TTC549 (cell line): ENCODE measurements at regions not wholly inside any gene's neighbourhood (a gene's known extent, or its start where the extent isn't known, plus 50 kb on each side); places are given as distances from the start of the nearest gene placed in this dataset.
"Not testable (repeated sequence)": the region's sequence is repeated elsewhere in the genome, so short reads cannot be mapped to it uniquely, and the experiment has no call there.

Experiments
- FAIRE-seq: peaks from 2 replicates; lab custom pipeline; 2012; peaks lifted over from hg19 to GRCh38; lab: Jason Lieb, UNC

DNA sequence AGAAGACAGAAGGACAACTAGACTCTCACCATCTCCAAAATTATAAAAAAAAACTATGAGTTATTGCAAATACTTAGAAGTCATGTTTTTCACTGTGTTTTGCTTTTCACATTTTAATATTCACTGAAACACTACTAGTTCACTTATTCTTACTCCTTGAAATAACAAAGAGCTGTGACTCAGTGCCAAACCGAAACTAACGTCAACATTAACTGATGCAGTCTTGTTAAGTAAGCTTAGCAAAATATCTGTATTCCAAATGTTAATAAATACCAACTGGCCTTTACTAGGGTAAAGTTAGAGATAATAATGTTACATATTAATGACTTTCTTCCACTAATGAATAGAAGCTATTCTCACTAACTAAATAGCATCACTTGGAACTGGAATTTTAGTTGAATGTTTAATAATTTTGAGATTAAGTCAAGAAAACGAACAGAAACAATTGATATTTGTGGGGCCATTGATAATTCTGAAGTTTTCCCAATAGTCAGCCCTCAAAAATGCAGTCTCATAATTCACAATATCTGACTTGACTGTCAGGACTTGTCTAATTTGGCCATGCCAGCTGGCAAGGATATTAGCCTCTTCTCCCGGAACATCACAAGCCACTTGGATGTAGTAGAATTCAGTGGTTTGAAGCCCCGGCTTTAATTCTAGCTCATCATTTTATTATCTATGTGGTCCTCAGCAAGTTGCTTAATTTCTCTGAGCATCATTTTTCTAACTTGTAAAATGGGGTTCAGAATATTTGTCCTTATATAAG, 230.1 kb upstream of the DDI1 start:
- no peak for FAIRE-seq

DNA sequence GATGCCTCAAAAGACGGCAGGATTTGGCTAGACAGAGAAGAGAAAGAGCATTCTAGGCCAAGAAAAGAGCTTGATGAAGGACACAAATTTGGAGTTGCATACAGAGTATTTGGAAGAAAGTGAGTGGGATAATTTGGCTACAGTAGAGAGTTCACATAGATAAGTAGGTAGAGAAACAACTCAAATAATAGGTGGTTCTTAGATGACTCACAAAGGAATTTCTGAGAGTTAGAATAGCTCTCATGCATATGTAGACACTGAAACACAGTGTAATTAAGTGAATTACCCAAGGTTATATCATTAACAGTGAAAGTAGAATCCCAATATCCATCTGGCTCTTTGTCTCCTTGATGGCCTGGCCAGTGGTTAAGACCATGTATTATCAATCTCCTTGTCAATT, 228.6 kb upstream of the DDI1 start:
- no peak for FAIRE-seq

DNA sequence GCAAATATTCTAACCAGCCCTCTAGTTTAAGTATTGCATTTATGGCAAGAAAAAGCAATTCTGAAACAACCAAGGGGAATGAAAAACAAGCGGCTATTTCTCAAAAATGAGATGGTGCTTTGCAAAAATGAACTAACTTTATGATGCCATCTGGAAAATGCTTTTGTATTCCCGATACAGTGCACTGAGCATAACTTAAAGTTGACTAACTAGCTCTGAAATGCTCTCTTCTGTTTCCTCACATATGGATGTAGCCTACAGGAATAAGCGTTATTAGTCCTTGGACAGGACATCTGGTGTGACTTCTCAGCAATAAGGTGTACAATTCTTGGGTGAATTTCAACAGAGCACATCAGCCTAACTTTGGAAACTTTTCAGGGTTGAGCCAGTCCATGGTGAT, 228.2 kb upstream of the DDI1 start:
- no peak for FAIRE-seq

DNA sequence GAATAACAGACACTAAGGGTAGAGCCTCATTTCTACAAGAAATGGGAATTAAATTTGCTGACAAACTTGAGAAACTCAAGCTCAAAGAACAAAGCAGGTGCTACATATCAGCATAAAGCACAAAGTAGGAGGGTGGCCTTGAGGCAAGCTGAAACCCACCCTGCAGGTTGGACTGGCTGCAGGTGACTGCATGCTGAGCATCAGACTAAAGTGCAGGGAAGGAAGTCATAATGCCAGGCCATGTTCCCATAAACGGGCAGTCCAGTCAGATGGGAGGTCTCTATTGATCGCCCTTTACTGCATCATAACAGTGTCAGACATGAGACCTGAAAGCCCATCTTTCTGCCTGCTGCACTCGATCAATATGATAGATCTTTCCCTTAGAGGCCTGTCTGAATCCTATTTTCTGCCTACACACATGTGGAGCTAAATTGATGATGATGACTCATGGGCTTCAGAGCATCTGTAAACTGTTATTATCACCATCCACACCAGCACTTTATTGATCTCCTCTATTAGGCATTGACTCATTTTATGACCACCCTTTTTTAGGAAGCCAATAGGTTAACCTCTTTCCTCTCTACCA, 224.5 kb upstream of the DDI1 start:
- FAIRE-seq: no peak

DNA sequence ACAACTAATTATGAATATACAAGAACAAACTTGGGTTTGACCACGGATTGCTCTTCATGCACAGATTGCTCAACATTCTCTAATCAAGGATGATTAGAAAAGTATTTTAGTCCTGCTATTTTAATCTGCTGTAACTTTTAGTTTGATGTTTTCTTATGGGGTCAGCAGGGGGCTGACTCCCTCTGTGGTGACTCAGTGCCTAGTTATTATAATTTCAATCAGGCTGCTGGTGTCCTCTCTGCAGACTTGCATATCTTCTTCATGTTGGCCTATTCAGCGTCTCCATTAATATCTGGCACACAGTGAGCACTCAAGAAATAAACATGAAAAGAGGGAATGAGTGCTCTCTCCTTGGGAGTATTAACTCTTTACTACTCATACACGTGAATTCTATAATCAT, 223.8 kb upstream of the DDI1 start:
- no peak for FAIRE-seq

DNA sequence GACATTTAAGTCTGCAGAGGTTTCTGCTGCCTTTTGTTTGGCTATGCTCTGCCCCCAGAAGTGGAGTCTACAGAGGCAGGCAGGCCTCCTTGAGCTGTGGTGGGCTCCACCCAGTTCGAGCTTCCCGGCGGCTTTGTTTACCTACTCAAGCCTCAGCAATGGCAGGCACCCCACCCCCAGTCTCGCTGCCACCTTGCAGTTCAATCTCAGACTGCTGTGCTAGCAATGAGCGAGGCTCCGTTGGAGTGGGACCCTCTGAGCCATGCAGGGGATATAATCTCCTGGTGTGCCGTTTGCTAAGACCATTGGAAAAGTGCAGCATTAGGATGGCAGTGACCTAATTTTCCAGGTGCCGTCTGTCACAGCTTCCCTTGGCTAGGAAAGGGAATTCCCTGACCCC, 216.1 kb upstream of the DDI1 start:
- FAIRE-seq: not testable (repeated sequence)

DNA sequence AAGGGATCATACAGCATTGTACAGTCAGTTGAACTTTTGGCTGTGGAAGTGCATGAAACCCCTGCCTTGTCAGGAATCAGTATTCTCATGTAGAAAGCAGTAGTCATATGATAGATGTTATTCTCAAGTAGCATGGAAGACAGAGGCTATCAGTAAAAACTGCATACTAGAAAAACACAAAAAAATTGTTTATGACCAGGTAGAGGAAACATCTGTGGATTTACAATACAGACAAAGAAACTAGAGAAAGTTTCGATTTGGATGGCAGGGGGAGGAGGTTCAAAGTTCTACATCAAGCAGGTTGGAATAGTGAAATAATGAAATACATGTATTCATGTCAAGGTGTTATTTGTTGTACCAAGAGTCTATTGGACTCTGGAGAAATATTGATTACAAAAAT, 212.3 kb upstream of the DDI1 start:
- FAIRE-seq: no peak

DNA sequence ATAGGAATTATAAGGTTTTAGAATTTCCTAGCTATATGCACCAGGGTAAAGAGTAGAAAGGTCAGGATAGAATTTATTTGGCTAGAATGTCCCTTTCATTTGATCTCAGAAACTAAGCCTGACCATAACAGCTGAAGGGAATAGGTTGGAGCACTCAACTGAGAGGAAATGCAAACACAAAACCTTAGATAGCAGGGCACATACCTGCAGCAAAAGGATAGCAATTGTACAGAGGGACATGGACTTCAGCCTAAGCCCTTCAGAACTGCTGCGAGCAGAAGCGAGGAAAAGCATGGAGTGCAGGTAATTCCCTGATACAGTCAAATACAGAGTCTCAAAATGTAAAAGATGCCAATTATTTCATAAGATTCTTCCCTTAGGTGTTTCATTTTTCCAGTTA, 211.0 kb upstream of the DDI1 start:
- FAIRE-seq: no peak

DNA sequence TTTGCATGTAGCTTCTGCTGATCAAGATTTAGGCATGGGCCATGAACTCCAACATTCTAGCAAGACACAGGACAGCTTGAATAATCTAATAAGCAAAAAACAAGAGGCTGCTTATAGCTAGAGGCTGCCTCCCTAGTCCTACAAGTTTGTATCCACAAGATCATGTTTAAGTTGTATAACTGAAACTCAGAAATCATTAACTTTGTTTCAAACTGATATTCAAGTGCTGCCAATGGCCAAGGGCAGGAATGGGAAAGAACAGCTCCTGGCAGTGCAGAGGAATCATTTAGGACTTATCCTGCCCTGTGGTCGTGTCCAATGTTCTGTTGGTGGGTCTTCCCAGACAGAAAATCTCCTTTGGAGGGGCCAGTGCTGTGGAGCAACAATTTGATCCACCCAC, 209.6 kb upstream of the DDI1 start:
- FAIRE-seq: no peak

DNA sequence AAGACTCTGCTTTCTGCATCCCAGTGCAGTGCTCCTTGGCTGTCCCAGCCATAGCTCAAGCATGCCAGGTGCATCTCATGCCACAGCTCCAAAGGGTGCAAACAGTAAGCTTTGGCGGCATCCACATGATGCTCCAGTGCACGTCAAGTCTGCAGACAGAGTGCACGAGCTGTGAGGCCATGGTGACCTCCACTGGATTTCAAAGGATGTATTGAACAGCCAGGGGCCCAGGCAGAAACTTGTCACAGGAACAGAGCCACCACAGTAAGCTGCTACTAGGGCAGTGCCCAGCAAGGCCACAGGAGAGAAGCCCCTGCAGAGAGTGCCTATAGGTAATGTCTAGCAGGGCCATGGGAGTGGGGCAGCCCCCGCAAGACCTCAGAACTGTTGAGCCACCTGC, 206.8 kb upstream of the DDI1 start:
- no peak for FAIRE-seq

DNA sequence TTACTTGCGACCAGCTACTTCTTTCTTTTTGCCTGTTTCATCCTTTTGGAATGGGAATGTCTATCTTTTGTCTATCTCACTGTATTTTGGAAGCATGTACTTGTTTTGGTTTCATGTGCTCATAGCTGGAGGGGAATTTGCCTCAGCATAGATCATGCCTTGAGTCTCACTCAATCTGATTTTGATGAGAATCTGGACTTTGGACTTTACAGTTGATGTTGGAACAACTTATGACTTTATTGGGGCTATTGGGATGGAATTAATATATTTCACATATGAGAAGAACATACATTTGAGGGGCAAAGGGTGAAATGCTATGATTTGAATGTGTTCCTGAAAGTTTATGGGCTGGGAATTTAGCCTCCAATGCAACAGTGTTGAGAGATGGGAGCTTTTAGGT, 206.2 kb upstream of the DDI1 start:
- no peak for FAIRE-seq

DNA sequence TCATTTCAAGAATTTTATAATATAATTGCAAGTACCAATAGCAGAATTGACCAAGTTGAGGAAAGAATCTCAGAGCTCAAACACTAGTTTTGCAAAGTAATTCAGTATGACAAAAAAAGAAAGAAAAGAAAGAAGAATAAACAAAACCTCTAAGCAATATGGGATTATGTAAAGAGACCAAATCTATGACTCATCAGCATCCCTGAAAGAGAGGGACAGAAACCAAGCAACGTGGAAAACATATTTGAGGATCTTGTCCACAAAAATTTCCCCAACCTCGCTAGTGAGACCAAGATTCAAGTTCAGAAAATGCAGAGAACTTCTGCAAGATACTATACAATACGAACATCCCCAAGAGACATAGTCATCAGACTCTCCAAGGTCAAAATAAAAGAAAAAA, 203.7 kb upstream of the DDI1 start:
- no peak for FAIRE-seq

DNA sequence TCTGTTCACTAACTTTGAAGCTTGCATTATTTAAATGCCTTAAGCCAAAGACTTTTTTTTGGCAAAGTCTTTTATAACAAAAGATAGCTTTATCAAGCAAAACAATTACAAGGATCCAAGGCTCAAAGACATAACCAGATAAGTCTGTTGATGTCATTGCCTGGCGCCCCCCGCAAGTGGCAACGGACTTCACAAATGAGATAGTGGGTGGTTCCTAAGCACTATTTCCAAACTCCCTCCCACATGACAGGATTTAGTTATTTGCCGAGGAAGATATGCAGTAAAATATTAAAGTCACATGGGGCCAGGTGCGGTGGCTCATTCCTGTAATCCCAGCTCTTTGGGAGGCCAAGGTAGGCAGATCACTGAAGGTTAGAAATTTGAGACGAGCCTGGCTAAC, 194.2 kb upstream of the DDI1 start:
- FAIRE-seq: no peak

DNA sequence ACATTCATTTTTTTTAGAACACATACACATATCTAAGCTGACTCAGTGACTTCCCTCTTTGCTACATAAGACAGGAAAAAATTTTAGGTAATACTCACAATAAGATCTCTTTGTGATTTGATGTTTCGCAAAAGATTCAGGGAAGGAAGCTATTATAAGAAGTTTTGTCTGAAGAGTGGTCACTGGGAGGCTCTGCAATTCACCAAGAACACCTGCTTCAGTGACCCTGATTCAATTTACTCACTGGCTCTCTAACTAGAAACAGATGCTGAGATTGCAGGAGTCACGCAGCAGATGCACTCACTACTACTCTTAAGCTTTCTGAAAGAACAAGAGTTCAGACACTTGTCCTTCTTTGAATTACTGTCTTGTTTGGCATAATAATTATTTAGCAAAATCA, 193.6 kb upstream of the DDI1 start:
- FAIRE-seq: no peak

DNA sequence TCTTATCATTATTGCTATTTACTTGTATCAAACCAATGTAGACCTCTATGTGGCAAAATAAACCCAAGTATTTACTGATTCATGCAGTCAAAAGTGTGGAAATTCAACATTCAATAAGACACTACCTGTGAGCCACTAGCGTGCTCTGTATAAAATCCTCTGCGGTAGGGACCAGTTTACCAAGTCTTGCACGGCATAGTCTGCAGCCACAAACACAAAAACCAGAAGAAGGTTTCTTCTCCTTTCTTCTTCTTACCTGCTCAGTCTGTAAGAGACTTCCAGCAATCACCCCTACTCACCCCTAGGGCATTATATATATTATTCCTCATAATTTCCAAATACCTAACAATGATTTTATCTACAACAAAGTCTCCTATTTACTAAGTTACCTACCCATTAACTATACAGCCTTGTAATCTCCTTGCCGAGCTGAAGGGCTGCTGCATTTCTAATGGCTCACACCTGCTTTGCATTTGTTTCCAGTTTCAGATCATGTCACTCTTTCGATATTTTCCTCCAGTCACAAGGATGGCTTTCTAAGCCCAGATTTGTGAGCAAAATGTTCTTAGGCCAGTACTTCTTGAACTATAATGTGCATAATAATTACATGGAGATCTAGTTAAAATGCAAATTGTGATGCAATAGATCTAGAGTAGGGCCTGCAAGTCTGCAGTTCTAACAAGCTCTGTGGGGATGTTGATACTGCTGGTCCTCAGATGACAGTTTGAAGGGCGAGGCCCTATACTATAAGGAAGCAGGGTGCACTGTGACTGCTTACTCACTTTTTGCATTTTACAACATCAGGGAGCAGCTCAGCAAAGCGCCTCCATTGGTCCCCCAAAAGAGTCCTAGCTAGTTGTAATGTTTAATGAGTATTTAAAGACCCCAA, 191.9 kb upstream of the DDI1 start:
- no peak for FAIRE-seq

DNA sequence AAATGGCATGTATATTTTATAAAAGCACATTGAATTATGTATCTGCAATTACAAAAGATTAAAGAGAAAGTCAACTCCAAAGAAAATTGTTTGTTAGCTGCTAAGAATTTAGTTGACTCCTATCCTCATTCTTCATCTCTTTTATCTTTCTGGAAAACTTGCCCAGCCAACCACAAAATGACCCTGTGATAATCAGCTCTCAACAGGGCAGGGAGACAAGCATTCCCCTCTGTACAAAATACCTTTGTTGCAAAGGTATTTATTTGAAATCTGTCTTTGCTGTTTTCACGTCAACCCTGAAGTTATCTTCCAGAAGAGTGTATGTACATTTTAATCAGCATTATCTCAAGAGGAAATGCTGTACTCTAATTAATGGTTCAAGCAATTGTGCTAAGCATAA, 191.1 kb upstream of the DDI1 start:
- no peak for FAIRE-seq

DNA sequence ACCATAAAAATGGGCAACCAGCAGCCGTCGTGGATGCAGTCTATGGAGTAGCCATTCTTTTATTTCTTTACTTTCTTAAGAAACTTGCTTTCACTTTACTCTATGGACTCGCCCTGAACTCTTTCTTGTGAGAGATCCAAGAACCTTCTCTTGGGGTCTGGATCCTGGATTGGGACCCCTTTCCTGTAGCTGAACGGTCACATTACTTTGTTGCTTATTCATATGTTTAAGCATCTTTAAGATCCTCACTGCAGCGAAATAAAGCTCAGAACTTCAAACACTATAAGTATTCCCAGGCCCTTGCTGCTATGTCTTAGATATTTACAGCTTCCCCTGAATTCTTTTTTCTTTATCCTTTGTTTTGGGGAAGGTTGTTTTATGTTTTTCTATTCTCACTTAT, 187.8 kb upstream of the DDI1 start:
- no peak for FAIRE-seq

DNA sequence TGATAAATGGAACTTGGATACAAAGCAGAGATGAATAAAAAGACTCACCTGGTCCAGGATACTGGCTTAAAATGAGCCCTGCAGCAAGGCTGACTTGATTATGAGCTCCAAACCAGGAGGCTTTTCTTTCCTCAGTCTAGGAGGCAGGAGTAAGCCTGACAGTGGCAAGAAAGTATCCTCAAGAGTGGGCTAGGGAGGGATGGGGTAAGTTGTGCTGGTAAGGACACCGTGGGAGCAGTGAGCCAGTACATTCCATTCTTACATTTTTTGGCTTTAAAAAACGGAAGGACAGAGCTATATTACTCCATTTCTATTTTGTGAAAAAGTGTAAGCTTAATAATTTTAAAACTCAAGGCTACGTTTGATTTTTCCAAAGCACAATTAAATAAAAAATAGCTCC, 187.1 kb upstream of the DDI1 start:
- no peak for FAIRE-seq

DNA sequence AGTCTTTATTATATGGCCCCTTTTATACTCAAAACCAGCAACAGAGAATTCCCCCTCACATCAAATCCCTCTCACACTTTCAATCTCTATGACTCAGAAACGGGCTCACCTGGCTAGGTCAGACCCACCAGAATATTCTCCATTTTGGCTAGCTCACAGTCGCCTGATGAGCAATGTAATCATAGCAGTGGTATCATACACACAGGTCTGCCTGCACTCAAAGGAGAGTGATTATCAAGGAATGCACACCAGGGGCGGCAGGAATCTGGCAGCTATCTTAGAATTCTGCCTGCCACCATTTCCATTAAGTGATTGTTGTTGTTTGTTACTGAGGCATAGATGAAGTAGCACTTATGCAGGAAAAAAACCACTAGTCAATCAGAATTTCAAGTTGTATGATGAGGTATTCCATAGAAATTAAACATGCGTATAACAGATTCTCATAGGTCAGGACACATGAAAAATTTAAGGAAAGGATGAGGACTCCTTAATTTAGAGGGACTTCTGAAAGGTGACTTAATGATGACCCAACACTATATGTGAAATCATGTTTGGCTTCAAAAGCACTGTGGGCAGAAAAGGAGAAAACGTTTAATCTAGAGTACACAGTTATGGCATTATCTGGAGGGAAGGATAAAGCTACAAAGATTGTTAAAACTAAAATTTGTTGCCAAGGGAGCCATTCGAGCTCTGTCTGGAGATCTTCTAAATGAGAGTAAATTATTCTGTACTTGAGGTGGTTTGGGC, 185.8 kb upstream of the DDI1 start:
- no peak for FAIRE-seq

DNA sequence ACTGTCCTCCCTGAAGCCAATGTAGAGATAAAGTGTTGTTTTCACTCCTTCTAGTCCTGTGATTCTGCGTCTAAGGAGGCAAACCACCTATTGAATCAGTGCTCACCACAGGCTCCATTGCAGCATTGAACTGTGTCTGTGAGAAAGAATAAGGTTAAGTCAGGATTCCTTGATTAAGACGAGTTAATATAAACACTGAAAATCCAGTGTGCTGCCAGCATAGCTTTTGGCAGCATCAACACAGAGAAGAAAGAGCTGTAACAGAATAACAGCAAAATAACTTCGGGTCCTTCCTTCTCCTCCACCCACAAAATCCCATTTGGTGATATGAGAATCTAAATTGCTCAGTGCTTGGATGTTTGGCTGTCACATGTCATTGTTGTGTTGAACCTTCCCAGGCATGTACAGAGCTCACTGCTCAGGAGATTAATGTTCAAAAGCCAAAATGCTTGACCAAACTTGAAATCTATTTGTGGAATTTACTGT, 185.2 kb upstream of the DDI1 start:
- FAIRE-seq: peak; percentile 93
